ENCODE measurements at regions not wholly inside any gene's neighbourhood (a gene's known extent, or its start where the extent isn't known, plus 50 kb on each side); places are given as distances from the start of the nearest gene placed in this dataset.

DNA sequence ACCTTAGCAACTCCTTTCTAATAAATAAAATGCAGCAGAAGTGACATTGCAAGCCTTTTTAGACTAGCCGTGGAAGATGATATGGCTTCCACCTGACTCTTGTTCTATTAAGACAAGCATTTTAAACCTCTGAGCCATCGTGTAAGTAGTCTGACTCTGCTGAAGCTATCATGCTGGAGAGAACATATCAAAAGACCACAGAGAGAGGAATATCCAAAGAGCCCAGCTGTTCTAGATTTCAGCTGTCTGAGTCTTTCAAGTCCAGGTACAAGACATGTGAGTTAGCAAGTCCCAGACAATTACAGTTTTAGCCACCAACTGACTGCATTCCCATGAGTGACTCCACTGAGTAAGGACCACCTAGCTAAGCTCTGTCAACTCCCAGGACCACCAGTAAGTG is 517.0 kb upstream of the NAALADL2 start:
- H3K9ac ChIP-seq (ENCODE audit: low read length), result no peak overlapping the region
- Mint-ChIP-seq H3K4me3 (ENCODE audit: unreplicated experiment) (no peak overlapping the region), H3K27me3 (ENCODE audit: low read depth, unreplicated experiment) (no peaks in the 10 kb centered on the region), H3K4me1 (ENCODE audit: low read depth, unreplicated experiment) (peaks cover 4% of the 10 kb centered on the region), H3K27ac (ENCODE audit: unreplicated experiment) (no peak overlapping the region), H3K9me3 (ENCODE audit: unreplicated experiment) (no peaks in the 10 kb centered on the region), H3K36me3 (ENCODE audit: low read depth, unreplicated experiment) (no peaks in the 10 kb centered on the region)
- no peaks in the 10 kb centered on the region for H3K9me3 ChIP-seq (ENCODE audit: insufficient read depth, low read depth, low read length)
- no peaks in the 10 kb centered on the region for H3K27me3 ChIP-seq (ENCODE audit: insufficient read depth, low read length)
- no peak overlapping the region for H3K4me3 ChIP-seq (ENCODE audit: insufficient read depth, low read depth, low read length)
- no peaks in the 10 kb centered on the region for H4K20me1 ChIP-seq (ENCODE audit: insufficient read depth, low read length)
- no peak overlapping the region for H2AFZ ChIP-seq (ENCODE audit: low read depth, low read length)
- no peak overlapping the region for H3K4me2 ChIP-seq (ENCODE audit: low read length)
- FAIRE-seq (no peak), DNase-seq (ENCODE audit: low read depth) (no peak)
- no peaks in the 10 kb centered on the region for H3K36me3 ChIP-seq (ENCODE audit: insufficient read depth, low read length)
- H3K4me1 ChIP-seq (ENCODE audit: insufficient read depth, low read length), result no peaks in the 10 kb centered on the region
- TF ChIP-seq EZH2 (IDR thresholded peaks at IDR 0.05; ENCODE audit: insufficient read depth, low read length), result no peak
- TF ChIP-seq, protein P1, sequence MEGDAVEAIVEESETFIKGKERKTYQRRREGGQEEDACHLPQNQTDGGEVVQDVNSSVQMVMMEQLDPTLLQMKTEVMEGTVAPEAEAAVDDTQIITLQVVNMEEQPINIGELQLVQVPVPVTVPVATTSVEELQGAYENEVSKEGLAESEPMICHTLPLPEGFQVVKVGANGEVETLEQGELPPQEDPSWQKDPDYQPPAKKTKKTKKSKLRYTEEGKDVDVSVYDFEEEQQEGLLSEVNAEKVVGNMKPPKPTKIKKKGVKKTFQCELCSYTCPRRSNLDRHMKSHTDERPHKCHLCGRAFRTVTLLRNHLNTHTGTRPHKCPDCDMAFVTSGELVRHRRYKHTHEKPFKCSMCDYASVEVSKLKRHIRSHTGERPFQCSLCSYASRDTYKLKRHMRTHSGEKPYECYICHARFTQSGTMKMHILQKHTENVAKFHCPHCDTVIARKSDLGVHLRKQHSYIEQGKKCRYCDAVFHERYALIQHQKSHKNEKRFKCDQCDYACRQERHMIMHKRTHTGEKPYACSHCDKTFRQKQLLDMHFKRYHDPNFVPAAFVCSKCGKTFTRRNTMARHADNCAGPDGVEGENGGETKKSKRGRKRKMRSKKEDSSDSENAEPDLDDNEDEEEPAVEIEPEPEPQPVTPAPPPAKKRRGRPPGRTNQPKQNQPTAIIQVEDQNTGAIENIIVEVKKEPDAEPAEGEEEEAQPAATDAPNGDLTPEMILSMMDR (IDR thresholded peaks at IDR 0.05; ENCODE audit: insufficient read depth, low read depth, low read length), result no peak
- H3K27ac ChIP-seq (ENCODE audit: low read depth, low read length), result no peak overlapping the region
- no peaks in the 10 kb centered on the region for H3K79me2 ChIP-seq (ENCODE audit: insufficient read depth, low read length)

DNA sequence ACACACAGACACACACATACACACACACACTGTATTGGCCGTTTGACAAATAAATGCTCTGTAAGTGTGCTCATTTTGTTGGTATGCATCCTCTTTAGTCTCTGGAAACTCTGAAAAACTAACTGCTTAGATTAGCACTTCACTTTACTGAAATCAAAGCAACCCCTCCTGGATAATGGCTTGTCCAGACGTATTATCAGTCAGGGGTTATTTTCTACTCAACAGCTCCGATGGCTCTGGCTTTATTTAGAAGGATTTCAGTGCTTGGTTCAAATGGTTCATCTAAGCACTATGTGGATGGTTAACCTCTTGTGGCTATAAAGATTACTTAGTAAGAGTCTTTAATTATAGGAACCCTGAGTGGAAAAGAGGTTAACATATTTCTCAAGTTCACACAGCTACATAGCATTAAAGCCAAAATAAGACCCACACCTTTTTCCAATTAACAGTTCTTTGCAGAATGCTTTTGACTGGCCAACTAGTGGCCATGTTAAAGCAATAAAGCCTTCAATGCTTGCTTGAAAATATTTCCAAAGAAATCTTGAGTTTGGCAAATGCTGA is 516.1 kb upstream of the NAALADL2 start:
- H3K9ac ChIP-seq (ENCODE audit: low read length), result no peak overlapping the region
- H3K4me1 ChIP-seq (ENCODE audit: insufficient read depth, low read length), result no peaks in the 10 kb centered on the region
- DNase-seq (ENCODE audit: low read depth) (peak; percentile 58), FAIRE-seq (no peak)
- no peak overlapping the region for H2AFZ ChIP-seq (ENCODE audit: low read depth, low read length)
- no peaks in the 10 kb centered on the region for H3K79me2 ChIP-seq (ENCODE audit: insufficient read depth, low read length)
- H3K9me3 ChIP-seq (ENCODE audit: insufficient read depth, low read depth, low read length), result no peaks in the 10 kb centered on the region
- H3K27ac ChIP-seq (ENCODE audit: low read depth, low read length), result no peak overlapping the region
- H3K36me3 ChIP-seq (ENCODE audit: insufficient read depth, low read length), result no peaks in the 10 kb centered on the region
- TF ChIP-seq EZH2 (IDR thresholded peaks at IDR 0.05; ENCODE audit: insufficient read depth, low read length), result no peak
- Mint-ChIP-seq H3K9me3 (ENCODE audit: unreplicated experiment) (peaks cover 1% of the 10 kb centered on the region), H3K36me3 (ENCODE audit: low read depth, unreplicated experiment) (no peaks in the 10 kb centered on the region), H3K4me3 (ENCODE audit: unreplicated experiment) (no peak overlapping the region), H3K27me3 (ENCODE audit: low read depth, unreplicated experiment) (no peaks in the 10 kb centered on the region), H3K27ac (ENCODE audit: unreplicated experiment) (no peak overlapping the region), H3K4me1 (ENCODE audit: low read depth, unreplicated experiment) (peaks cover 4% of the 10 kb centered on the region)
- no peaks in the 10 kb centered on the region for H4K20me1 ChIP-seq (ENCODE audit: insufficient read depth, low read length)
- no peaks in the 10 kb centered on the region for H3K27me3 ChIP-seq (ENCODE audit: insufficient read depth, low read length)
- no peak overlapping the region for H3K4me2 ChIP-seq (ENCODE audit: low read length)
- no peak overlapping the region for H3K4me3 ChIP-seq (ENCODE audit: insufficient read depth, low read depth, low read length)

DNA sequence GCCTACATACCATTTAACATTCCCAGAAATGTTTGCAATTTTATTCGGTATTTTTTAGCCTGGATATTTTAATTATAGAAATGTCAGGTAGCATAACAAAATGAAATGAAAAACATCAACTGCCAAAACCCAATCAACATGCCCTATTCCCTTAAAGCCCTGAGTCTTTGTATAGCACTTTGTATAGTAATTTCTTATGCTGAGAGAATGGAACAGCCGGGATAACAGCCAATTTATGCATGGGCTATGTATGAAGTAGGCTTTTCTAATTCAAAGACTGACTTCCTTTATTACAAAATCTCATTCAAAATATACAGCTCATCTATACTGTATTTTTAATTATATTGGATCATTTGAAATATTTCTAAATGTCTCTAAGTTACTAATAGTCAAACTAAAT is 513.0 kb upstream of the NAALADL2 start:
- Histone ChIP-seq H3K4me1 (ENCODE audit: insufficient read depth, low read length) (no peaks in the 10 kb centered on the region), H3K27ac (ENCODE audit: low read depth, low read length) (no peak overlapping the region), H3K27me3 (ENCODE audit: insufficient read depth, low read length) (no peaks in the 10 kb centered on the region), H3K79me2 (ENCODE audit: insufficient read depth, low read length) (no peaks in the 10 kb centered on the region), H3K36me3 (ENCODE audit: insufficient read depth, low read length) (no peaks in the 10 kb centered on the region), H3K4me3 (ENCODE audit: insufficient read depth, low read depth, low read length) (no peak overlapping the region), H3K9ac (ENCODE audit: low read length) (no peak overlapping the region), H2AFZ (ENCODE audit: low read depth, low read length) (no peak overlapping the region), H4K20me1 (ENCODE audit: insufficient read depth, low read length) (no peaks in the 10 kb centered on the region), H3K9me3 (ENCODE audit: insufficient read depth, low read depth, low read length) (no peaks in the 10 kb centered on the region), H3K4me2 (ENCODE audit: low read length) (no peak overlapping the region)
- no peak for FAIRE-seq
- Mint-ChIP-seq H3K4me3 (ENCODE audit: unreplicated experiment) (no peak overlapping the region), H3K27me3 (ENCODE audit: low read depth, unreplicated experiment) (no peaks in the 10 kb centered on the region), H3K36me3 (ENCODE audit: low read depth, unreplicated experiment) (no peaks in the 10 kb centered on the region), H3K9me3 (ENCODE audit: unreplicated experiment) (peaks cover 7% of the 10 kb centered on the region), H3K4me1 (ENCODE audit: low read depth, unreplicated experiment) (peaks cover 4% of the 10 kb centered on the region), H3K27ac (ENCODE audit: unreplicated experiment) (no peak overlapping the region)
- no peak for TF ChIP-seq EZH2 (IDR thresholded peaks at IDR 0.05; ENCODE audit: insufficient read depth, low read length)
- TF ChIP-seq, protein P1 (IDR thresholded peaks at IDR 0.05; ENCODE audit: insufficient read depth, low read depth, low read length), result no peak
- DNase-seq (ENCODE audit: low read depth), result no peak
